GM18909 (cell line): ENCODE measurements at regions not wholly inside any gene's neighbourhood (a gene's known extent, or its start where the extent isn't known, plus 50 kb on each side); places are given as distances from the start of the nearest gene placed in this dataset.
"Not testable (repeated sequence)": the region's sequence is repeated elsewhere in the genome, so short reads cannot be mapped to it uniquely, and the experiment has no call there.

ENCODE experiments used
- ATAC-seq: cut with Tn5 transposase; IDR thresholded peaks from one replicate; pipeline ENCODE4 v1.9.1; 2021; ENCODE audit warnings: mild to moderate bottlenecking; ENCODE audit not compliant: unreplicated experiment, poor library complexity

DNA sequence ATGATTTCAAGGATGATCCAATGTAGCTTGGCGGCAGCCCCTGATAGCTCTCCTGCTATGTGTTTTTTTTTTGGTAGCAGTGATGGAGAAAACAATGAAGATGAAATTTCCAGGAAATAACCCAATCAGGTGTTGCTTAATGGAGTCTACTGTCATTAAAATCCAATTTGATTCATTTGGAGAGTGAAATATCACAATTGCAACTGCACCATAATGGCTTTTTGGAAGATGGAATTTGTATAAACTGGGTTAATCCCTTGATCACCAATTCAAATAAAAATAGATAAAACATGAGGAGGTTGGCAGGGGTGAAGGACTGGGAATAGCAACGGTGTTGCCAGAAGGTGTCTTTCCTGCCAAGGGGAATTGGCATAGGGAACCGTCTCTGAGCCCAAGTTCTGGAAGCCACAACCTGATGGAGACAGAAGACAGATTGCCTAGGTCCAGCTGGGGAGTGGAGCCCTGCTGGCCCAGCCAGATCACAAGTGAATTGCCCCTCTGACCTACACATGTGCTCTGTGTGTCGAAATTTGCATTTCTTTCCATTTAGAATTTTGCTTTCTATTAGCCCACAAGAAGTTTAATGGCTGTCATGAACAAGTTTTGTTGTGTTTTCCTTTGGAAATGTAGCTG is 170.3 kb upstream of the SPRED2 start:
- no peak for ATAC-seq

DNA sequence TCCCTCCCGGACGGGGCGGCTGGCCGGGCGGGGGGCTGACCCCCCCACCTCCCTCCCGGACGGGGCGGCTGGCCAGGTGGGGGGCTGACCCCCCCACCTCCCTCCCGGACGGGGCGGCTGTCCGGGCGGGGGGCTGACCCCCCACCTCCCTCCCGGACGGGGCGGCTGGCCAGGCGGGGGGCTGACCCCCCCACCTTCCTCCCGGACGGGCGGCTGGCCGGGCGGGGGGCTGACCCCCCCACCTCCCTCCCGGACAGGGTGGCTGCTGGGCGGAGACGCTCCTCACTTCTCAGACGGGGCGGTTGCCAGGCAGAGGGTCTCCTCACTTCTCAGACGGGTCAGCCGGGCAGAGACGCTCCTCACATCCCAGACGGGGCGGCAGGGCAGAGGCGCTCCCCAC is 168.5 kb upstream of the SPRED2 start:
- ATAC-seq, result not testable (repeated sequence)

DNA sequence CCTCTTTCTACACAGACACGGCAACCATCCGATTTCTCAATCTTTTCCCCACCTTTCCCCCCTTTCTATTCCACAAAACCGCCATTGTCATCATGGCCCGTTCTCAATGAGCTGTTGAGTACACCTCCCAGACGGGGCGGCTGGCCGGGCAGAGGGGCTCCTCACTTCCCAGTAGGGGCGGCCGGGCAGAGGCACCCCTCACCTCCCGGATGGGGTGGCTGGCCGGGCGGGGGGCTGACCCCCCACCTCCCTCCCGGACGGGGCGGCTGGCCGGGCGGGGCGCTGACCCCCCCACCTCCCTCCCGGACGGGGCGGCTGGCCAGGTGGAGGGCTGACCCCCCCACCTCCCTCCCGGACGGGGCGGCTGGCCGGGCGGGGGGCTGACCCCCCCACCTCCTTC is 168.0 kb upstream of the SPRED2 start:
- not testable (repeated sequence) for ATAC-seq

DNA sequence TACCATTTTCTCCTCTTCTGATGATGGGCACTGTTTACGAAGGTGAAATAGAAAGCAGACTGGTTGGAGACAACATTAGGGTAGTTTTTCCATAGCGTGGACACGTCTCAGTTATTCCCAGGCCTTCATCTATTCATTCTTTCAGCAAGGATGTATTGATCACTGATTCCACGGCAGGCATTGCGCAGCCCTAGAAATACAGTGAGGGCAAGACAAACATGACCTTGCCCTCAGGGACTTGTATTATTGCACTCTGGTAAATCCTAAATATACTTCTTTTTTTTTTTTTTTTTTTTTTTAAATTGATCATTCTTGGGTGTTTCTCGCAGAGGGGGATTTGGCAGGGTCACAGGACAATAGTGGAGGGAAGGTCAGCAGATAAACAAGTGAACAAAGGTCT is 167.3 kb upstream of the SPRED2 start:
- ATAC-seq, result no peak

DNA sequence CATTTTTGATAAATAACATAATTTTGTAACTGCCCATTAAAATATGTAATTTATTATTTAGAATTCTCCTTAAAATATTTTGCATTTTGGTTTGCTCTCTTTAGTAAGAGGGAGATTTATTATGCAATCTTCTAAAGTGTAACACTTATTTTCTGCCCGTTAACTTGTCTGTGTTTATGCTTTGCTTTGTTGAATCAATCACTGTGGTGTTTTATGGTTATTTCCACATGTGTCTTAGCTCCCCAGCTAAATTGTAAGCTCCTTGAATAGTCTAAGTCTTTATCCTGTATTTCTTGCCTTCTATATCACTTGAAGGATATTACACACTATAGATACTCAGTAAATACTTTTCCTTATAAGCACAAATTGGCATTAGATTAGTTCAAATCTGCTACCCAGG is 166.6 kb upstream of the SPRED2 start:
- ATAC-seq, result no peak

DNA sequence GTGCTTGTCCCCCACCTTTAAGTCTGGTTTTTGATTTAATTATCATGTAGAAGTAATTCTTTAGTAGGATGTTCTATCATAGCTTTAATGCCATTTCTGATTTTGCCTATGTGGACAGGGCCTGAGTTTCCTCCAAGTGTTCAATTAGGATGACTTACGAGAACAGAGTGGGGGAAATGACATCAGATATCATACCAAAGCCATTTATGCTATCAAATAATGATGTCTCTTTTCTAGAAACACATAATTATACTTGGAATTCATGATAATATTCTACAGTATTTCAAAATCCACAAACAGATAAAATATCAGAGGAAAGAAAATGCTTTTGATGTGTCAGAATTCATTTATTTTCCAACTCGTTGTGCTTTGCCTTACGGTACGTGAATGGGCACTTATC is 165.9 kb upstream of the SPRED2 start:
- no peak for ATAC-seq

DNA sequence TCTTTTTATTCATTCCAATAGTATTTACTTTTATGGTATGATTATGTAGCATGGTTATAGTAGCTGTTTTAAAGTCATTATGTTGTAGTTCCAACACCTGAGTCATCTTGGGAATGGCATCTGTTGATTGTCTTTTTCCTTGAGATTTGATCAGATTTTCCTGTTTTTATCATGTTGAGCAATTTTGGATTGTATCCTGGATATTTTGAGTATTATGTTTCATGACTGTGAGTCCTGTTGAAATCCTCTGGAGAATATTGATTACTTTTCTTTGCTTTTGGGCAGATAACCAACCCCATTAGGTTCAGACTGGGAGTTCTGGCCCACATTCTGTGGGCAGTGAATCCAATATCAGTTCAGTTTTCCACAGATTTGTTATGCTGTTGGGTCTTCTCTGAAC is 163.2 kb upstream of the SPRED2 start:
- ATAC-seq, result no peak

DNA sequence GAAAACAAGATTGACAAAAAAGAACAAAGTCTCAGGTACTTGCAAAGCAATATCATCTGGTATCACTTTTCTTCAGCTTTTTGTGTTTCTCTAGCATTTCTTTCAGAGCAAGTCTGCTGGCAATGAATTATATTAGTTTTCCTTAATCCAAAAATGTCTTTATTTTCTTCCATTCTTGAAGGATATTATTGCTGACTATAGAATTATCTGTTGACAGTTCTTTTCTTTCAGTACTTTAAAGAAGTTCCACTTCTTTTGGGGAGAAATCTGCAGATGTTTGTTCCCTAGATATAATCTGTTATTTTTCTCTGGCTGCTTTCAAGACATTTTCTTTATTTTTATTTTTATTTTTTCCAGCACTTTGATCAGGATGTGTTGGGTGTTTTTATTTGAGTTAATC is 161.8 kb upstream of the SPRED2 start:
- ATAC-seq, result no peak

DNA sequence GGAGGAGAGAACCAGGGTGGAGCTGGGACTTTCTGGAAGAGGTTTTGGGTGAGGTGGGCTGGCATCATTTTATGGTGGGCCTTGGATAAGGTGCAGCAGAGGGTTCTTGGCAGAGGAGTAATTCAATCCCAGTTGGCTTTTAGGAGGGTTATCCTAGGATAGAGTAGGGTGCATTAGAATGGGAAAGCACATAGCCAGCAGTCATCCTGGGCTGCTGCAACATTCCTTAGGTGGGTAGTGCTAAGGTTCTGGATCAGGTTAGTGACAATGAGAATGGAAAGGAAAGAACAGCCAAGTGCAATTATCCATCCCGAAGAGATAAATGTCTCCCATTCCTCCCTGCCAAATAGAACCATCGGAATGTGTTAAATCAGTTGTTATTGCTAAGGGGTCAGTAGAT is 157.3 kb upstream of the SPRED2 start:
- ATAC-seq, result no peak

DNA sequence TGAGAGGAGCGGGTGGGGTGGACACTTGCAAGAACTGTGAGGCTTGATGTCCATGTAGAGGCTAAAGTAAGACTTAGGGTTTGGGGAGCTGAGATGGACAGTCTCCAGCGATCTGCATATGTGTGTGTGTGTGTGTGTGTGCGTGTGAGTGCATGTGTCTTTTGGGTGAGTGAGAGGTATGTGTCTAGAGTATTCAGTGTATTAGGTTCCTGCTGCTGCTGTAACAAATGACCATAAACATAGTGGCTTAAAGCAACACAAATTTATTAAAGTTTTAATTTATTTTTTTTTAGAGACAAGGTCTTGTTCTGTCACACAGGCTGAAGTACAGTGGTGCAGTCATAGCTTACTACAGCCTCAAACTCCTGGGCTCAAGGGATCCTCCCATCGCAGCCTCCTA is 155.4 kb upstream of the SPRED2 start:
- ATAC-seq, result no peak

DNA sequence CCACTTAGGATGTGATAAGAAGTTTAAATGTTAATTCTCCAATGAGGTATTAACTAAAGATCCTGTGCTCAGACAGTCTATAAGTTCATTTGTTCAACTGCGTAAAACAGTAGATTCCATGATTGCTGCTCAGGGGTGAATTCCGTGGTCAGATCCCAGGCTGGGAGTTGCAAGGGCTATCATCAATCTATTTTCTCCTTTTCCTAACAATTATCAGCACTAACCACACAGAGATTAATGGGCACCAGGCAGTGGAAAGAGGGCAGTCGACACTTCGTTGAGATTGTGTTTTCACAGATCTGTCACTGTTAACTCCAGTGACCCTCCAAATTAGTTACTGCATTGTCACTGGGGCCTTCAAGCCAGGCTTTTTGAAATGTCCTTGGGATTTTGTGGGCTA is 154.1 kb upstream of the SPRED2 start:
- no peak for ATAC-seq

DNA sequence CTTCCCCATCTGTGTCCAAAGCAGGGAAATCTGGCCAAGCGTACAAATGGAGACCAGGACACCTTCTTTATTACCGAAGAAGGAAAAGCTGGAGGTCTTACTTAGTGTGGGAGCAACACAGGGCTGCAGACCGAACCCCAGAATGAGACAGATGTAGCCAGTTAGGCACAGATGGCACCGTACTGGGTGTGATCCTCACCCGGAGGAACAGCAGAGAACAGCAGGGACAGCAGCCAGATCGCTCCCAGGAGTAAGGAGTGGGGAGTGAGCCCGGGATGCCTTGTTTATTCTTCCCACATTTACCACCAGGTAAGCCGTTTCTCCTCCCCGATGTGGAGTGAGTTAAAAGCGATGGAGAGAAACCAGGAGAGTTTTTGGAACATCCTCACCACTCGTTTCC is 150.7 kb upstream of the SPRED2 start:
- no peak for ATAC-seq

DNA sequence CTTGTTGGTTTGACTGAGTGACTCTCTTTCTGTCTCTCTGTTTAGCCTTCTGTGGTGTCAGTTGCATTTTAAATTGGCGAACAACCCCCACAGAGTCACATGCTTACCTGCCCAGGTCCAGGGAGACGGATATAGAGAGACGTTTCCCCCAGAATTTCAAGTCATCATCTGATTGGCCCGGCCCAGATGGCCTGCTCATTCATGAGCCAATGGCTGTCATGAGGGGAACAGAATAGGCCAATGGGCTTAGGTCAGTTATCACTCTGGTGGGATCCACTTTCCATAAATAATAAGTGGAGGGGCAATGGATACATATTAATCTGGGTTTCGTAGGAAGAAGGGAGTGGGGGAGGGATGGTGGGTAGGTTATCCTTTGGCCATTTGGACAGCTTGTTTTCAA is 150.0 kb upstream of the SPRED2 start:
- ATAC-seq, result no peak

DNA sequence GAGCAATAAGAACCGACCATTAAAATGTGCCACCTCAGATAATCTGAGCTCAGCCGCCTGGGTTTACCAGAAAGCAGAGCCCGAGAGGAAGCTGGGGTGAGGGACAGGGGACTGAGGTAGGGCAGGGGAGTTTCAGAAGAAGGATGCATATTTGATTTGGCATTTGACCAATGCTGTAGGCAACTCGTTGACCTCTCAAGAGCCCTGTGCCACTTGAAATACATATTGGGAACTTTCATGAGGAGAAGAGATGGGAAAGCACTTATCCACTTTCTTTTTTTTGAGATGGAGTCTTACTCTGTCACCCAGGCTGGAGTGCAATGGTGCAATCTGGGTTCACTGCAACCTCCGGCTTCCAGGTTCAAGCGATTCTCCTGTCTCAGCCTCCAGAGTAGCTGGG is 148.4 kb upstream of the SPRED2 start:
- no peak for ATAC-seq

DNA sequence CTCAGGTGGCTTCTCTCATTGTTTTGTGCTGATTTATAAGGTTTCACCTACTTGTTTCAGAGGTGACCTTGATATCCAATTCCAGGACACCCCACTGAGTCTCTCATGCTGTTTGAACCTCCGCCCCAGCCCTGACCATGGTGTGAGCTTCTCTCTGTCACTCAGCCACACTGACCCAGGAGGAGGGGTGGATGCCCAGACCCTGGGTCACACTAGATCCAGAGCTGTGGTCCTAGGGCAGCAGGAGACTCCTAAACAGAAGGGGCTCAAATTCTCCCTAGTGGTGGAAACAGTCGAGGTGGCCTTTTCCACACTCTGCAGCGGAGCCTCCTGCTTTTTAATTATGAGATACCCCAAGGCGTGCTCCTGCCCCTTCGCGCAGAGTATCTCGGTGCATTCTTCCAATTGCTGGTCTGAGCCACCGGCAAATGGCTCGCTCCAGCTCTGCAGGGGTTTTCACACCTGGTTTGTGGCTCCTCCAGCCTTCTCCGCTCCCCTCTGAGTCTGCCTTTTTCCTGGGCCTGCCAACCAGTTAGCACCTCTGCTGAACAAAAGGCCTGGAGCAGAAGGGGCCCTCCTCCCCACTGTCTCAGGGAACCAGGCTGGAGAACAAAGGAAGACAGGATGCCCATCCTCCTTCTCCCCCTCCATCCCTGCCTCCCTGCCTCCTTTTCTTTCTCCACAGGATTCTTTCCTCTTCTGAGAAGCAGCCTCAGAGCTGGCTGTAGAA is 147.3 kb upstream of the SPRED2 start:
- ATAC-seq, result no peak

DNA sequence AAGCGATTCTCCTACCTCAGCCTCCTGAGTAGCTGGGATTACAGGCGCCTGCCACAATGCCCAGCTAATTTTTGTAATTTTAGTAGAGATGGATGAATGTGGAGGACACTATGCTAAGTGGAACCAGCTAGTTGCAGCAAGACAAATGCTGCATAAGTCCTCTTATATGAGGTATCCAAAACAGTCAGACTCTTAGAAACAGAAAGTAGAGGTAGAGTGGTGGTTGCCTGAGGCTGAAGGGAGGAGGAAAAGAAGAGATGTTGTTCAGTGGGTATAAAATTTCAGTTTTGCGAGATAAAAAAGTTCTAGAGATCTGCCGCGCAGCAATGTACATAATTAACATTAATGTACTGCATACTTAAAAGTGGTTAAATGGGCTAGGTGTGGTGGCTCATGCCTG is 145.3 kb upstream of the SPRED2 start:
- ATAC-seq, result no peak

DNA sequence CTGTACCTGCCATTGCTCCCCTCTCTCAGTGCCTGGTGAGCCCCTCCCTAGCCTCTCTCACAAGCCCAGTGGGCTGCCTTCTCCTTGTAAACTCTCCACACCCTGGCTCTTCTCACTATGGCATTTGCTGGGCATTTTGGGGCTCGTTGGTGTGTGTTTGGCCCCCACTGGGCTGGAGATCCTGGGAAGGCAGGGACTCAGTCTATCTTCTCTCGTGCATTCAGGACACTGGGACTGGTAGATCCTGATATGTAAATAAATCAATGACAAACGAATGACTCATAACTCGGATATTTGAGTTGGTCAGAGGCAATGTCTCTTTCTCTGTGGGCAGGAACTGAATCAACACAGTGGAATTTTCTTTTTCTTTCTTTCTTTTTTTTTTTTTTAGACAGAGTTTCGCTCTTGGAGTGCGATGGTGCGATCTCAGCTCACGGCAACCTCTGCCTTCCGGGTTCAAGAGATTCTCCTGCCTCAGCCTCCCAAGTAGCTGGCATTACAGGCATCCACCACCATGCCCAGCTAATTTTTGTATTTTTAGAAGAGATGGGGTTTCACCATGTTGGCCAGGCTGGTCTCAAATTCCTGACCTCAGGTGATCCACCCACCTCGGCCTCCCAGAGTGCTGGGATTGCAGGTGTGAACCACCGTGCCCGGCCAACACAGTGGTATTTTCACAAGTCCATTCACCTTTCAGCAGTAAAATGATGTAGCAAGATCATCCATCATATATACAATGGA is 144.6 kb upstream of the SPRED2 start:
- no peak for ATAC-seq

DNA sequence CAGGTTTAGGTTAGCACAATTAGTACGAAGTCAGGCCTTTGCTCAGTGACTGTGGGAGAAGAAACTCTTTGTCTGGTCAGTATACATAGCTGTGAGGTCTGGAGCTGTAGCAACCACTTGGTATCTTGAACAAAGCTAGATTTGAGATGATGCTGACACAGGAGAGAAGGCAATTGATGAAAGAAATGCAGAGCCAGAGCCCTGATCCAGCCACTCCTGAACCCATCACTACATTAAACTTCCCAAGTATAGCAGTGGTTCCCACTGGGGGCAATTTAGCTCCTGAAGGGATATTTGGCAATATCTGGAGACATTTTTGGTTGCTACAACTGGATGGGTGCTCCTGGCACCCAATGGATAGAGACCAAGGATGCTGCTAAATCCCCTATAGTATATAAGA is 143.9 kb upstream of the SPRED2 start:
- no peak for ATAC-seq

DNA sequence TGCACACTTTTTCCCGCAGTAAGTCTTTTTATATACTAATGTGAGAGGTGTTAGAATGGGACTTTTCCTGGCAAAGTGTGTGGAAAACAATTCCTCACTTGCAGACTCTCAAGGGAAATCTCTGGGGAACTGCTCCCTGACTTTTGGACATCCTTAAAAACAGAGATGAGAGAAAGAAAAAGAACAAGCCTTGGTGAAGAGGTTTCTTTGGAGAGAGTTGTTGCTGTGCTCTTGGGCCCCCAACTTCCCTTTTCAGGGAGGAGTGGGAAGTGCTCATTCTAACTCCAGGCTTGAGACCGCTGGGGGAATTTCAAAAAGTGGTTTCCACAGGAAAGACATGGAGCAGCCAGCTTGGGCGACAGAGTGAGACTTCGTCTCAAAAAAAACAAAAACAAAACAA is 142.6 kb upstream of the SPRED2 start:
- no peak for ATAC-seq

DNA sequence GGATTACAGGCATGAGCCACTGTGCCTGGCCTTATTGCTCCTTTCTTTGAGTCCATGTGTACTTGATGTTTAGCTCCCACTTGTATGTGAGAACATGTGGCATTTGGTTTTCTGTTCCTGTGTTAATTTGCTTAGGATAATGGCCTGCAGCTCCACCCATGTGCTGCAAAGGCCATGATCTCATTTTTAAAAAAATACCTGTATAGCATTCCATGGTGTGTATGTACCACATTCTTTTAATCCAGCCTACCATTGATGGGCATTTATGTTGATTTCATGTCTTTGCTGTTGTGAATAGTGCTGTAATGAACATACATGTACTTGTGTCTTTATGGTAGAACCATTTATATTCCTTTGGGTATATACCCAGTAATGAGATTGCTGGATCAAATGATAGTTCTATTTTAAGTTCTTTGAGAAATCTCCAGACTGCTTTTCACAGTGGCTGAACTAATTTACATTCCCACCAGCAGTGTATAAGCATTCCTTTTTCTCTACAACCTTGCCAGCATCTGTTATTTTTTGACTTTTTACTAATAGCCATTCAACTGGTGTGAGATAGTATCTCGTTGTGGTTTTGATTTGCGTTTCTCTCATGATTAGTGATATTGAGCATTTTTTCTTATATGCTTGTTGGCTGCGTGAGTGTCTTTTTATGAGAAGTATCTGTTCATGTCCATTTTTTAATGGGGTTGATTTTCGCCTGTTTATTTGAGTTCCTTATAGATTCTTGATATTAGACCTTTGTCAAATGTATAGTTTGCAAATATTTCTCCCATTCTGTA is 136.4 kb upstream of the SPRED2 start:
- ATAC-seq, result not testable (repeated sequence)

DNA sequence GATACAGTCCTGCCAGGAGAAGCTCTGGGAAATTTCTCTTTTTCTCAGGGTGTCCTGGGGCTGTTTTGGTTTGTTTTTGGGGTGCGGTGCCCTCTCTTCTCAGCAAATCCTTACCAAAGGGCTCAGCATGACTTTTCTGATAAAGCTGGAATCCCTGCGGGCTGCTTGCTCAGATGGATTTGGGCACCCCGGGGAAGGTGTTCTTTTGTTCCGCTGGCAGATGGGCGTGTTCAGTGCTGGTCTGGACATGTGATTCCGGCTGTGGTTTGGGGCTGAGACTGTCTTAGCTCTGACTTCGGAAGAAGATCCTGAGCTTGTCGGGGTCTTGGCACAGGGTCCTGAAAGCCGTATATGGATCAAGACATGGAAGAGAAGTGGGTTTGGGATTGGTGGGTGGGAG is 134.2 kb upstream of the SPRED2 start:
- no peak for ATAC-seq
